ENCODE measurements at regions not wholly inside any gene's neighbourhood (a gene's known extent, or its start where the extent isn't known, plus 50 kb on each side); places are given as distances from the start of the nearest gene placed in this dataset.

GRCh38 chr15:35857567-35858226 is 311.7 kb upstream of the DPH6 start:
- H3K27me3 ChIP-seq (ENCODE audit: control insufficient read depth, insufficient read depth): no peaks in the 10 kb centered on the region
- no peak overlapping the region for H3K4me3 ChIP-seq (ENCODE audit: low read length)
- no peak overlapping the region for H3K27ac ChIP-seq (ENCODE audit: low read length)
- H3K9me3 ChIP-seq (ENCODE audit: control insufficient read depth, low read length): no peaks in the 10 kb centered on the region
- ATAC-seq (no peak), DNase-seq (no peak)
- intact Hi-C loops (cut with DNase I): no loop called here
- 65% methylated on average over 6 of the region's 6 CpGs for WGBS
- no peaks in the 10 kb centered on the region for H3K4me1 ChIP-seq (ENCODE audit: control insufficient read depth, insufficient read depth, low read length)

- WGBS: 87% methylated on average over 3 of the region's 3 CpGs
- no peak for ATAC-seq
Measured at GRCh38 chr15:35858707-35859106, 312.7 kb upstream of the DPH6 start.

GRCh38 chr15:35863655-35864054 is 317.7 kb upstream of the DPH6 start:
- Histone ChIP-seq H3K27me3 (ENCODE audit: control insufficient read depth, insufficient read depth) (no peaks in the 10 kb centered on the region), H3K4me3 (ENCODE audit: low read length) (no peak overlapping the region), H3K9me3 (ENCODE audit: control insufficient read depth, low read length) (no peaks in the 10 kb centered on the region), H3K27ac (ENCODE audit: low read length) (no peak overlapping the region), H3K4me1 (ENCODE audit: control insufficient read depth, insufficient read depth, low read length) (no peaks in the 10 kb centered on the region)
- WGBS: 93% methylated on average over 2 of the region's 2 CpGs
- DNase-seq (no peak), ATAC-seq (no peak)
- intact Hi-C loops (cut with DNase I): no loop called here

More at GRCh38 chr15:35858707-35859106, 312.7 kb upstream of the DPH6 start:
- no peak overlapping the region for H3K27ac ChIP-seq (ENCODE audit: low read length)
- no peaks in the 10 kb centered on the region for H3K9me3 ChIP-seq (ENCODE audit: control insufficient read depth, low read length)
- no peak for DNase-seq
- H3K27me3 ChIP-seq (ENCODE audit: control insufficient read depth, insufficient read depth): no peaks in the 10 kb centered on the region
- intact Hi-C loops (cut with DNase I): no loop called here
- no peaks in the 10 kb centered on the region for H3K4me1 ChIP-seq (ENCODE audit: control insufficient read depth, insufficient read depth, low read length)
- H3K4me3 ChIP-seq (ENCODE audit: low read length): no peak overlapping the region

- intact Hi-C loops (cut with DNase I): no loop called here
- no peak overlapping the region for H3K4me3 ChIP-seq (ENCODE audit: low read length)
- DNase-seq (no peak), ATAC-seq (no peak)
- no peaks in the 10 kb centered on the region for H3K4me1 ChIP-seq (ENCODE audit: control insufficient read depth, insufficient read depth, low read length)
- H3K27me3 ChIP-seq (ENCODE audit: control insufficient read depth, insufficient read depth): no peaks in the 10 kb centered on the region
- 78% methylated on average over 4 of the region's 4 CpGs for WGBS
- H3K27ac ChIP-seq (ENCODE audit: low read length): no peak overlapping the region
- no peaks in the 10 kb centered on the region for H3K9me3 ChIP-seq (ENCODE audit: control insufficient read depth, low read length)
Measured at GRCh38 chr15:35867356-35867755, 321.4 kb upstream of the DPH6 start.

GRCh38 chr15:35871282-35871681 is 325.3 kb upstream of the DPH6 start:
- no peaks in the 10 kb centered on the region for H3K9me3 ChIP-seq (ENCODE audit: control insufficient read depth, low read length)
- H3K4me3 ChIP-seq (ENCODE audit: low read length): no peak overlapping the region
- no peaks in the 10 kb centered on the region for H3K27me3 ChIP-seq (ENCODE audit: control insufficient read depth, insufficient read depth)
- intact Hi-C loops (cut with DNase I): no loop called here
- ATAC-seq (no peak), DNase-seq (no peak)
- H3K27ac ChIP-seq (ENCODE audit: low read length): no peak overlapping the region
- no peaks in the 10 kb centered on the region for H3K4me1 ChIP-seq (ENCODE audit: control insufficient read depth, insufficient read depth, low read length)
- WGBS: 97% methylated on average over 1 of the region's 1 CpG

GRCh38 chr15:35871812-35872211 is 325.8 kb upstream of the DPH6 start:
- no peak for ATAC-seq

GRCh38 chr15:35872577-35872976 is 326.6 kb upstream of the DPH6 start:
- intact Hi-C loops (cut with DNase I): no loop called here

More at GRCh38 chr15:35871812-35872211, 325.8 kb upstream of the DPH6 start:
- Histone ChIP-seq H3K27me3 (ENCODE audit: control insufficient read depth, insufficient read depth) (no peaks in the 10 kb centered on the region), H3K27ac (ENCODE audit: low read length) (no peak overlapping the region), H3K9me3 (ENCODE audit: control insufficient read depth, low read length) (no peaks in the 10 kb centered on the region), H3K4me3 (ENCODE audit: low read length) (no peak overlapping the region), H3K4me1 (ENCODE audit: control insufficient read depth, insufficient read depth, low read length) (no peaks in the 10 kb centered on the region)
- DNase-seq: no peak
- intact Hi-C loops (cut with DNase I): no loop called here
- WGBS: 96% methylated on average over 3 of the region's 3 CpGs

GRCh38 chr15:35874260-35874905 is 328.4 kb upstream of the DPH6 start:
- Histone ChIP-seq H3K4me3 (ENCODE audit: low read length) (no peak overlapping the region), H3K27me3 (ENCODE audit: control insufficient read depth, insufficient read depth) (no peaks in the 10 kb centered on the region), H3K9me3 (ENCODE audit: control insufficient read depth, low read length) (no peaks in the 10 kb centered on the region), H3K4me1 (ENCODE audit: control insufficient read depth, insufficient read depth, low read length) (no peaks in the 10 kb centered on the region), H3K27ac (ENCODE audit: low read length) (no peak overlapping the region)
- DNase-seq (no peak), ATAC-seq (no peak)
- intact Hi-C loops (cut with DNase I): no loop called here

More at GRCh38 chr15:35872577-35872976, 326.6 kb upstream of the DPH6 start:
- Histone ChIP-seq H3K4me1 (ENCODE audit: control insufficient read depth, insufficient read depth, low read length) (no peaks in the 10 kb centered on the region), H3K27ac (ENCODE audit: low read length) (no peak overlapping the region), H3K27me3 (ENCODE audit: control insufficient read depth, insufficient read depth) (no peaks in the 10 kb centered on the region), H3K9me3 (ENCODE audit: control insufficient read depth, low read length) (no peaks in the 10 kb centered on the region), H3K4me3 (ENCODE audit: low read length) (no peak overlapping the region)
- DNase-seq: no peak
- ATAC-seq: no peak

- 55% methylated on average over 4 of the region's 4 CpGs for WGBS
- no peak for DNase-seq
Measured at GRCh38 chr15:35876762-35877161, 330.8 kb upstream of the DPH6 start.

GRCh38 chr15:35880896-35881295 is 334.9 kb upstream of the DPH6 start:
- WGBS: 97% methylated on average over 3 of the region's 3 CpGs
- Histone ChIP-seq H3K9me3 (ENCODE audit: control insufficient read depth, low read length) (no peaks in the 10 kb centered on the region), H3K4me1 (ENCODE audit: control insufficient read depth, insufficient read depth, low read length) (no peaks in the 10 kb centered on the region), H3K4me3 (ENCODE audit: low read length) (no peak overlapping the region), H3K27ac (ENCODE audit: low read length) (no peak overlapping the region), H3K27me3 (ENCODE audit: control insufficient read depth, insufficient read depth) (no peaks in the 10 kb centered on the region)
- DNase-seq: no peak
- no peak for ATAC-seq
- intact Hi-C loops (cut with DNase I): no loop called here

More at GRCh38 chr15:35876762-35877161, 330.8 kb upstream of the DPH6 start:
- Histone ChIP-seq H3K27me3 (ENCODE audit: control insufficient read depth, insufficient read depth) (no peaks in the 10 kb centered on the region), H3K27ac (ENCODE audit: low read length) (no peak overlapping the region), H3K4me3 (ENCODE audit: low read length) (no peak overlapping the region), H3K4me1 (ENCODE audit: control insufficient read depth, insufficient read depth, low read length) (no peaks in the 10 kb centered on the region), H3K9me3 (ENCODE audit: control insufficient read depth, low read length) (no peaks in the 10 kb centered on the region)
- no peak for ATAC-seq
- intact Hi-C loops (cut with DNase I): no loop called here

- Histone ChIP-seq H3K9me3 (ENCODE audit: control insufficient read depth, low read length) (no peaks in the 10 kb centered on the region), H3K4me3 (ENCODE audit: low read length) (no peak overlapping the region), H3K27ac (ENCODE audit: low read length) (no peak overlapping the region), H3K4me1 (ENCODE audit: control insufficient read depth, insufficient read depth, low read length) (no peaks in the 10 kb centered on the region), H3K27me3 (ENCODE audit: control insufficient read depth, insufficient read depth) (no peaks in the 10 kb centered on the region)
- ATAC-seq (no peak), DNase-seq (no peak)
- intact Hi-C loops (cut with DNase I): no loop called here
- 99% methylated on average over 1 of the region's 1 CpG for WGBS
Measured at GRCh38 chr15:35885870-35886269, 339.9 kb upstream of the DPH6 start.

GRCh38 chr15:35886765-35887164 is 340.8 kb upstream of the DPH6 start:
- DNase-seq (no peak), ATAC-seq (no peak)
- Histone ChIP-seq H3K4me1 (ENCODE audit: control insufficient read depth, insufficient read depth, low read length) (no peaks in the 10 kb centered on the region), H3K27ac (ENCODE audit: low read length) (no peak overlapping the region), H3K9me3 (ENCODE audit: control insufficient read depth, low read length) (no peaks in the 10 kb centered on the region), H3K27me3 (ENCODE audit: control insufficient read depth, insufficient read depth) (no peaks in the 10 kb centered on the region), H3K4me3 (ENCODE audit: low read length) (no peak overlapping the region)
- intact Hi-C loops (cut with DNase I): no loop called here

All from right cardiac atrium (tissue), 5 donors.